ENCODE measurements at regions not wholly inside any gene's neighbourhood (a gene's known extent, or its start where the extent isn't known, plus 50 kb on each side); places are given as distances from the start of the nearest gene placed in this dataset.

GRCh38 chr3:20898962-20899361 is 713.0 kb upstream of the SGO1 start:
- no peak overlapping the region for H3K4me3 ChIP-seq (replicated peaks; ENCODE audit: low read depth, low read length)
- no peak for DNase-seq (ENCODE audit: extremely low read depth, low read depth)
- no peak for TF ChIP-seq CTCF (IDR thresholded peaks at IDR 0.05; ENCODE audit: low read depth, low read length, missing control alignments)

- no peak for TF ChIP-seq CTCF (IDR thresholded peaks at IDR 0.05; ENCODE audit: low read depth, low read length, missing control alignments)
- no peak overlapping the region for H3K4me3 ChIP-seq (replicated peaks; ENCODE audit: low read depth, low read length)
- DNase-seq (ENCODE audit: extremely low read depth, low read depth), result no peak
These were observed 704.1 kb upstream of the SGO1 start for GRCh38 chr3:20890111-20890519.

GRCh38 chr3:20878691-20879090 is 692.7 kb upstream of the SGO1 start:
- no peak overlapping the region for H3K4me3 ChIP-seq (replicated peaks; ENCODE audit: low read depth, low read length)
- TF ChIP-seq CTCF (IDR thresholded peaks at IDR 0.05; ENCODE audit: low read depth, low read length, missing control alignments), result no peak
- no peak for DNase-seq (ENCODE audit: extremely low read depth, low read depth)

- H3K4me3 ChIP-seq (replicated peaks; ENCODE audit: low read depth, low read length), result no peak overlapping the region
- no peak for DNase-seq (ENCODE audit: extremely low read depth, low read depth)
- no peak for TF ChIP-seq CTCF (IDR thresholded peaks at IDR 0.05; ENCODE audit: low read depth, low read length, missing control alignments)
These were observed 687.2 kb upstream of the SGO1 start for GRCh38 chr3:20873235-20873634.

GRCh38 chr3:20870106-20870899 is 684.3 kb upstream of the SGO1 start:
- no peak for DNase-seq (ENCODE audit: extremely low read depth, low read depth)
- no peak for TF ChIP-seq CTCF (IDR thresholded peaks at IDR 0.05; ENCODE audit: low read depth, low read length, missing control alignments)
- H3K4me3 ChIP-seq (replicated peaks; ENCODE audit: low read depth, low read length), result no peak overlapping the region

- DNase-seq (ENCODE audit: extremely low read depth, low read depth), result no peak
- no peak overlapping the region for H3K4me3 ChIP-seq (replicated peaks; ENCODE audit: low read depth, low read length)
- no peak for TF ChIP-seq CTCF (IDR thresholded peaks at IDR 0.05; ENCODE audit: low read depth, low read length, missing control alignments)
These were observed 679.8 kb upstream of the SGO1 start for GRCh38 chr3:20865803-20866202.

GRCh38 chr3:20861454-20861853 is 675.4 kb upstream of the SGO1 start:
- no peak for DNase-seq (ENCODE audit: extremely low read depth, low read depth)
- no peak overlapping the region for H3K4me3 ChIP-seq (replicated peaks; ENCODE audit: low read depth, low read length)
- TF ChIP-seq CTCF (IDR thresholded peaks at IDR 0.05; ENCODE audit: low read depth, low read length, missing control alignments), result no peak

All from HFF-Myc (cell line).